ENCODE measurements at regions not wholly inside any gene's neighbourhood (a gene's known extent, or its start where the extent isn't known, plus 50 kb on each side); places are given as distances from the start of the nearest gene placed in this dataset.
A peak's percentile ranks its signal among the peaks of the same experiment; 100 is the strongest.

DNA sequence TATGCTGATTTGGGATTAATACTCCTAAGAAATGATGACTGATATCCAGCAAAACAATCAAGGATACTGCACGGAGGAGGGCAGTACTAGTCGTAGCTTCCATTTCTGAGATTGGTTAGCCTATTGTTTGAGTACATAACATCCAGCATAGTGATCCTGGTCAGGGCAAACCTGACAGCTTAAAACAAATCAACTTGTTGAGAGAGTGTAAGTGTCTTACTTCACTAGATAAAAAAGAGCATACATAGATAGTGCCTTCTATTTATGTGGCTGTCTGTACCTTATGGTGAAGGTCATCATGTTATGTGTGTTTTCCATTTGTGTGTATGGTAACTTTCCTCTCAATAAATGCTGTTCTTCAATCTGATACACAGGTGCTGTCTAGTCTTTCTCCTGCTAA is 228.4 kb downstream of the PTGER3 start:
- H3K4me1 ChIP-seq (ENCODE audit: insufficient read depth, low read length) = no peaks in the 10 kb centered on the region
- no peaks in the 10 kb centered on the region for H3K27me3 ChIP-seq (ENCODE audit: control insufficient read depth in 1 of 2, insufficient read depth in 2 of 2, low read length in 2 of 2)
- H3K36me3 ChIP-seq (ENCODE audit: insufficient read depth, low read length) = no peaks in the 10 kb centered on the region
- H3K9me3 Mint-ChIP-seq = no peaks in the 10 kb centered on the region
- ChIA-PET CTCF (no interaction called here), POLR2A (no interaction called here)
- H3K4me3 ChIP-seq (ENCODE audit: low read length) = no peak overlapping the region
- intact Hi-C loops (cut with DNase I, micrococcal nuclease) = no loop called here
- TF ChIP-seq, protein P1, sequence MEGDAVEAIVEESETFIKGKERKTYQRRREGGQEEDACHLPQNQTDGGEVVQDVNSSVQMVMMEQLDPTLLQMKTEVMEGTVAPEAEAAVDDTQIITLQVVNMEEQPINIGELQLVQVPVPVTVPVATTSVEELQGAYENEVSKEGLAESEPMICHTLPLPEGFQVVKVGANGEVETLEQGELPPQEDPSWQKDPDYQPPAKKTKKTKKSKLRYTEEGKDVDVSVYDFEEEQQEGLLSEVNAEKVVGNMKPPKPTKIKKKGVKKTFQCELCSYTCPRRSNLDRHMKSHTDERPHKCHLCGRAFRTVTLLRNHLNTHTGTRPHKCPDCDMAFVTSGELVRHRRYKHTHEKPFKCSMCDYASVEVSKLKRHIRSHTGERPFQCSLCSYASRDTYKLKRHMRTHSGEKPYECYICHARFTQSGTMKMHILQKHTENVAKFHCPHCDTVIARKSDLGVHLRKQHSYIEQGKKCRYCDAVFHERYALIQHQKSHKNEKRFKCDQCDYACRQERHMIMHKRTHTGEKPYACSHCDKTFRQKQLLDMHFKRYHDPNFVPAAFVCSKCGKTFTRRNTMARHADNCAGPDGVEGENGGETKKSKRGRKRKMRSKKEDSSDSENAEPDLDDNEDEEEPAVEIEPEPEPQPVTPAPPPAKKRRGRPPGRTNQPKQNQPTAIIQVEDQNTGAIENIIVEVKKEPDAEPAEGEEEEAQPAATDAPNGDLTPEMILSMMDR (IDR thresholded peaks at IDR 0.05) = no peak
- H3K4me3 Mint-ChIP-seq = no peak overlapping the region
- no peaks in the 10 kb centered on the region for H3K27me3 Mint-ChIP-seq
- ATAC-seq (ENCODE audit: poor library complexity) (no peak), DNase-seq (no peak)
- H3K27ac Mint-ChIP-seq = no peak overlapping the region
- H3K4me1 Mint-ChIP-seq (ENCODE audit: low read depth) = no peaks in the 10 kb centered on the region
- H3K9me3 ChIP-seq (ENCODE audit: control insufficient read depth in 1 of 2, insufficient read depth in 1 of 2, low read length in 2 of 2) = no peaks in the 10 kb centered on the region
- no peaks in the 10 kb centered on the region for H3K36me3 Mint-ChIP-seq (ENCODE audit: low read depth)
- no peak overlapping the region for H3K27ac ChIP-seq (ENCODE audit: low read depth in 1 of 2, low read length in 2 of 2)

DNA sequence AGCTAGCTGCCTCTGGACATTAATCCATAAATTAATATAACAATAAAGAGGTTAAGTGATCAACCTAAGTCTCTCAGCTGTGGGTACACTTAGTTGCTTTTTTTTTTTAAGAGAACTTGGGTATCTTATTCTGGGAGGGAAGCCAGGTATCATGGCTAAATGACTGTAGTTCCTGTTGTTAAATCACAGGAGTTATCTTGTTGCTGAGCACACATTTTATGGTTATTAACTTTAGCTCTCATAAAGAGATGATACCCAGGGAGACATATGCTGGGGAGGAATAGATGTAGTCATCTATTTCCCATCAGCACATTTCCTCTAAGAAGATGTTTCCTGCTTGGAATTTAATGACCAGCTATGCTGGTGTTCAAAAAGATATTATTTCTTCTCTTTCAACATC is 227.8 kb downstream of the PTGER3 start:
- Mint-ChIP-seq H3K27me3 (no peaks in the 10 kb centered on the region), H3K4me1 (ENCODE audit: low read depth) (no peaks in the 10 kb centered on the region), H3K36me3 (ENCODE audit: low read depth) (no peaks in the 10 kb centered on the region), H3K4me3 (no peak overlapping the region), H3K9me3 (no peaks in the 10 kb centered on the region), H3K27ac (no peak overlapping the region)
- intact Hi-C loops (cut with DNase I, micrococcal nuclease) = no loop called here
- TF ChIP-seq, protein P1 (IDR thresholded peaks at IDR 0.05) = no peak
- Histone ChIP-seq H3K27me3 (ENCODE audit: control insufficient read depth in 1 of 2, insufficient read depth in 2 of 2, low read length in 2 of 2) (no peaks in the 10 kb centered on the region), H3K9me3 (ENCODE audit: control insufficient read depth in 1 of 2, insufficient read depth in 1 of 2, low read length in 2 of 2) (no peaks in the 10 kb centered on the region), H3K4me1 (ENCODE audit: insufficient read depth, low read length) (no peaks in the 10 kb centered on the region), H3K36me3 (ENCODE audit: insufficient read depth, low read length) (no peaks in the 10 kb centered on the region), H3K4me3 (ENCODE audit: low read length) (no peak overlapping the region), H3K27ac (ENCODE audit: low read depth in 1 of 2, low read length in 2 of 2) (no peak overlapping the region)
- DNase-seq (no peak), ATAC-seq (ENCODE audit: poor library complexity) (no peak)
- POLR2A ChIA-PET = no interaction called here
- CTCF ChIA-PET = no interaction called here

DNA sequence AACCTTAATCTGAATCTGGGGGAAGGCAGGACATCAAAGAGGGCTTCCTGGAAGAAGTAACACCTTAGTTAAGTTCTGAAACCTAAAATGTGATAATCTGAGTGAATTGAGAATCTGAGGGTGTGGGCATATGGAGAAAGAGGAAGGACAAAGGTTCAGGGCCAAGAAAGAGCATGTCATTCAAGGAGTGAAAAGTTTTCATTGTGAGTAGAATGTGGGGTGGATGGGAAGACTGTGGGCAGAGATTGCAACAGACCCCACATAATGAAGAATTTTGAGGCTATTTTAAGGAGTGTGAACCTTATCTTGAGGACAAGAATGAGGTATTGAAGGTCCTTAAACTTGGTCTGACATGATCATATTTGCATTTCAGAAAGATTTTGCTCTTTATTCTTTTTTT is 227.2 kb downstream of the PTGER3 start:
- POLR2A ChIA-PET = no interaction called here
- Histone ChIP-seq H3K9me3 (ENCODE audit: control insufficient read depth in 1 of 2, insufficient read depth in 1 of 2, low read length in 2 of 2) (no peaks in the 10 kb centered on the region), H3K4me1 (ENCODE audit: insufficient read depth, low read length) (no peaks in the 10 kb centered on the region), H3K4me3 (ENCODE audit: low read length) (no peak overlapping the region), H3K36me3 (ENCODE audit: insufficient read depth, low read length) (no peaks in the 10 kb centered on the region), H3K27me3 (ENCODE audit: control insufficient read depth in 1 of 2, insufficient read depth in 2 of 2, low read length in 2 of 2) (no peaks in the 10 kb centered on the region), H3K27ac (ENCODE audit: low read depth in 1 of 2, low read length in 2 of 2) (no peak overlapping the region)
- no peak overlapping the region for H3K27ac Mint-ChIP-seq
- no peak overlapping the region for H3K4me3 Mint-ChIP-seq
- CTCF ChIA-PET = no interaction called here
- ATAC-seq (ENCODE audit: poor library complexity) = no peak
- TF ChIP-seq, protein P1 (IDR thresholded peaks at IDR 0.05) = no peak
- intact Hi-C loops (cut with DNase I, micrococcal nuclease) = no loop called here
- H3K27me3 Mint-ChIP-seq = no peaks in the 10 kb centered on the region
- no peaks in the 10 kb centered on the region for H3K9me3 Mint-ChIP-seq
- H3K36me3 Mint-ChIP-seq (ENCODE audit: low read depth) = no peaks in the 10 kb centered on the region
- no peaks in the 10 kb centered on the region for H3K4me1 Mint-ChIP-seq (ENCODE audit: low read depth)
- peak in 1 of 14 experiments; percentile 1 for DNase-seq

Measured in CD4-positive, alpha-beta T cell (primary cell).